ENCODE measurements at regions not wholly inside any gene's neighbourhood (a gene's known extent, or its start where the extent isn't known, plus 50 kb on each side); places are given as distances from the start of the nearest gene placed in this dataset.

- no peaks in the 10 kb centered on the region for H3K4me1 ChIP-seq (ENCODE audit: control insufficient read depth, low read length)
Observed at GRCh38 chr10:4054656-4055435, 269.8 kb upstream of the KLF6 start.

GRCh38 chr10:4053940-4054339, 268.9 kb upstream of the KLF6 start:
- H3K9me3 ChIP-seq (ENCODE audit: control insufficient read depth, insufficient read depth, low read length): no peaks in the 10 kb centered on the region
- no peak overlapping the region for H3K4me2 ChIP-seq (ENCODE audit: low read length)
- H3K27me3 ChIP-seq (ENCODE audit: control insufficient read depth, low read length): no peaks in the 10 kb centered on the region
- H3F3A ChIP-seq (ENCODE audit: control insufficient read depth, insufficient read depth): no peaks in the 10 kb centered on the region
- H3K4me3 ChIP-seq (ENCODE audit: low read length): no peak overlapping the region
- no peak overlapping the region for H3K27ac ChIP-seq (ENCODE audit: low read depth, low read length)
- H4K20me1 ChIP-seq (ENCODE audit: control insufficient read depth, insufficient read depth, low read depth, low read length): no peaks in the 10 kb centered on the region
- no peaks in the 10 kb centered on the region for H3K79me2 ChIP-seq (ENCODE audit: control insufficient read depth, low read length)
- TF ChIP-seq EZH2phosphoT487 (IDR thresholded peaks at IDR 0.05; ENCODE audit: borderline replicate concordance, low read length): no peak
- no peak for TF ChIP-seq CTCF (IDR thresholded peaks at IDR 0.05; ENCODE audit: low read depth, low read length, poor library complexity, severe bottlenecking)
- no peaks in the 10 kb centered on the region for H3K36me3 ChIP-seq (ENCODE audit: control insufficient read depth, low read length)
- no peaks in the 10 kb centered on the region for H3K4me1 ChIP-seq (ENCODE audit: control insufficient read depth, low read length)
- no peaks in the 10 kb centered on the region for H3K9me2 ChIP-seq (replicated peaks; ENCODE audit: control insufficient read depth, low read length)

More at GRCh38 chr10:4054656-4055435, 269.8 kb upstream of the KLF6 start:
- no peak overlapping the region for H3K4me2 ChIP-seq (ENCODE audit: low read length)
- no peaks in the 10 kb centered on the region for H3K9me3 ChIP-seq (ENCODE audit: control insufficient read depth, insufficient read depth, low read length)
- H3K27ac ChIP-seq (ENCODE audit: low read depth, low read length): no peak overlapping the region
- TF ChIP-seq EZH2phosphoT487 (IDR thresholded peaks at IDR 0.05; ENCODE audit: borderline replicate concordance, low read length): no peak
- no peak for TF ChIP-seq CTCF (IDR thresholded peaks at IDR 0.05; ENCODE audit: low read depth, low read length, poor library complexity, severe bottlenecking)
- no peaks in the 10 kb centered on the region for H4K20me1 ChIP-seq (ENCODE audit: control insufficient read depth, insufficient read depth, low read depth, low read length)
- no peak overlapping the region for H3K4me3 ChIP-seq (ENCODE audit: low read length)
- H3K79me2 ChIP-seq (ENCODE audit: control insufficient read depth, low read length): no peaks in the 10 kb centered on the region
- no peaks in the 10 kb centered on the region for H3F3A ChIP-seq (ENCODE audit: control insufficient read depth, insufficient read depth)
- no peaks in the 10 kb centered on the region for H3K27me3 ChIP-seq (ENCODE audit: control insufficient read depth, low read length)
- no peaks in the 10 kb centered on the region for H3K36me3 ChIP-seq (ENCODE audit: control insufficient read depth, low read length)
- H3K9me2 ChIP-seq (replicated peaks; ENCODE audit: control insufficient read depth, low read length): no peaks in the 10 kb centered on the region

- Histone ChIP-seq H3K4me1 (ENCODE audit: control insufficient read depth, low read length) (no peaks in the 10 kb centered on the region), H3K27ac (ENCODE audit: low read depth, low read length) (no peak overlapping the region), H4K20me1 (ENCODE audit: control insufficient read depth, insufficient read depth, low read depth, low read length) (no peaks in the 10 kb centered on the region), H3K9me3 (ENCODE audit: control insufficient read depth, insufficient read depth, low read length) (no peaks in the 10 kb centered on the region), H3F3A (ENCODE audit: control insufficient read depth, insufficient read depth) (no peaks in the 10 kb centered on the region), H3K9me2 (replicated peaks; ENCODE audit: control insufficient read depth, low read length) (no peaks in the 10 kb centered on the region), H3K27me3 (ENCODE audit: control insufficient read depth, low read length) (no peaks in the 10 kb centered on the region), H3K4me3 (ENCODE audit: low read length) (no peak overlapping the region; the same call in 1 of the 2 replicates), H3K79me2 (ENCODE audit: control insufficient read depth, low read length) (no peaks in the 10 kb centered on the region), H3K4me2 (ENCODE audit: low read length) (peak overlapping the region; percentile 5; the same call in 1 of the 2 replicates), H3K36me3 (ENCODE audit: control insufficient read depth, low read length) (no peaks in the 10 kb centered on the region)
- no peak for TF ChIP-seq CTCF (IDR thresholded peaks at IDR 0.05; ENCODE audit: low read depth, low read length, poor library complexity, severe bottlenecking)
- TF ChIP-seq EZH2phosphoT487 (IDR thresholded peaks at IDR 0.05; ENCODE audit: borderline replicate concordance, low read length): no peak
Observed at GRCh38 chr10:4051641-4052151, 266.7 kb upstream of the KLF6 start.
